GM23338 (cell line): ENCODE measurements at regions not wholly inside any gene's neighbourhood (a gene's known extent, or its start where the extent isn't known, plus 50 kb on each side); places are given as distances from the start of the nearest gene placed in this dataset.

Experiments
- ATAC-seq: fragments of 200-7000 bp; cut with Tn5 transposase; 3 replicates; pipeline ENCODE4 v1.9.1; 2020
- DNase-seq: peaks from one replicate; pipeline ENCODE4 v3.0.0-alpha.2; 2015; ENCODE audit warnings: low spot score
- H2AFZ ChIP-seq: fragments of 200-600 bp; sonication (generic); 2 replicates; pipeline ENCODE4 v1.8.0; 2016; ENCODE audit warnings: antibody characterized with exemption, mild to moderate bottlenecking, moderate library complexity
- H3F3A ChIP-seq: fragments of 200-600 bp; sonication (generic); replicated peaks from 2 replicates; pipeline ENCODE4 v1.8.0; 2017; ENCODE audit warnings: antibody characterized with exemption, mixed run types, low read depth
- H3K27ac ChIP-seq: fragments of 200-600 bp; sonication (generic); 2 replicates; pipeline ENCODE4 v1.6.1; 2016; ENCODE audit warnings: low read depth
- H3K27me3 ChIP-seq: fragments of 200-600 bp; sonication (generic); 2 replicates; pipeline ENCODE4 v1.8.0; 2016; ENCODE audit warnings: mild to moderate bottlenecking, mixed run types, moderate library complexity; ENCODE audit not compliant: insufficient read depth
- H3K36me3 ChIP-seq: fragments of 200-600 bp; sonication (generic); 2 replicates; pipeline ENCODE4 v1.8.0; 2016; ENCODE audit warnings: mild to moderate bottlenecking; ENCODE audit not compliant: insufficient read depth
- H3K4me1 ChIP-seq: fragments of 200-600 bp; sonication (generic); 2 replicates; pipeline ENCODE4 v1.8.0; 2016; ENCODE audit warnings: mild to moderate bottlenecking, moderate library complexity; ENCODE audit not compliant: insufficient read depth
- H3K4me2 ChIP-seq: fragments of 200-600 bp; sonication (generic); 2 replicates; pipeline ENCODE4 v1.7.1; 2017; ENCODE audit warnings: mixed run types
- H3K4me3 ChIP-seq: fragments of 200-600 bp; sonication (generic); 2 replicates; pipeline ENCODE4 v1.6.1; 2016; ENCODE audit warnings: mixed run types
- H3K79me2 ChIP-seq: fragments of 200-600 bp; sonication (generic); replicated peaks from 2 replicates; pipeline ENCODE4 v1.8.0; 2017; ENCODE audit warnings: mild to moderate bottlenecking; ENCODE audit not compliant: insufficient read depth
- H3K9me2 ChIP-seq: fragments of 200-600 bp; sonication (generic); 2 replicates; pipeline ENCODE4 v1.8.0; 2017; ENCODE audit not compliant: insufficient read depth
- H4K20me1 ChIP-seq: fragments of 200-600 bp; sonication (generic); replicated peaks from 2 replicates; pipeline ENCODE4 v1.8.0; 2017; ENCODE audit warnings: mild to moderate bottlenecking; ENCODE audit not compliant: insufficient read depth
- H3K27ac Mint-ChIP-seq: 2 replicates; pipeline ENCODE4 v1.8.0; 2020; ENCODE audit warnings: inconsistent platforms, mild to moderate bottlenecking, moderate library complexity, mixed read lengths
- H3K27me3 Mint-ChIP-seq: 3 replicates; pipeline ENCODE4 v1.8.0; 2022; ENCODE audit warnings: low read depth, mild to moderate bottlenecking, moderate library complexity, mixed read lengths, inconsistent platforms; ENCODE audit not compliant: insufficient read depth, poor library complexity
- H3K36me3 Mint-ChIP-seq: 3 replicates; pipeline ENCODE4 v1.8.0; 2021; ENCODE audit warnings: low read depth, mild to moderate bottlenecking, inconsistent platforms, moderate library complexity, mixed read lengths
- H3K4me1 Mint-ChIP-seq: 3 replicates; pipeline ENCODE4 v1.8.0; 2020; ENCODE audit warnings: mild to moderate bottlenecking, inconsistent platforms, mixed read lengths
- H3K4me3 Mint-ChIP-seq: 3 replicates; pipeline ENCODE4 v1.8.0; 2021; ENCODE audit warnings: moderate library complexity, mild to moderate bottlenecking, inconsistent platforms, mixed read lengths
- H3K9me3 Mint-ChIP-seq: 3 replicates; pipeline ENCODE4 v1.8.0; 2020; ENCODE audit warnings: moderate library complexity, mild to moderate bottlenecking, inconsistent platforms, mixed read lengths
- CREB1 ChIP-seq: fragments of 250-450 bp; sonication (Bioruptor Pico); IDR thresholded peaks from 2 replicates; pipeline ENCODE4 v1.5.0; 2020; ENCODE audit warnings: low read depth, mild to moderate bottlenecking, moderate library complexity
- ETS1 ChIP-seq: IDR thresholded peaks from 2 replicates; pipeline ENCODE4 v1.6.1; 2016; ENCODE audit warnings: antibody characterized with exemption
- EZH2 ChIP-seq: fragments of 200-600 bp; sonication (generic); IDR thresholded peaks from one replicate; pipeline ENCODE4 v1.8.0; 2017; ENCODE audit warnings: antibody characterized with exemption, mild to moderate bottlenecking, low read depth; ENCODE audit not compliant: unreplicated experiment
- EZH2phosphoT487 ChIP-seq: fragments of 200-600 bp; sonication (generic); IDR thresholded peaks from one replicate; pipeline ENCODE4 v1.8.1; 2018; ENCODE audit warnings: antibody characterized with exemption; ENCODE audit not compliant: unreplicated experiment
- NANOG ChIP-seq: IDR thresholded peaks from 2 replicates; pipeline ENCODE4 v1.6.1; 2016; ENCODE audit warnings: antibody characterized with exemption, borderline replicate concordance
- POLR2AphosphoS5 ChIP-seq: IDR thresholded peaks from 2 replicates; pipeline ENCODE4 v1.6.1; 2016; ENCODE audit warnings: antibody characterized with exemption, low read depth
- REST ChIP-seq: IDR thresholded peaks from one replicate; pipeline ENCODE4 v1.6.1; 2018; ENCODE audit warnings: antibody characterized with exemption; ENCODE audit not compliant: unreplicated experiment
- STAT1 ChIP-seq: IDR thresholded peaks from one replicate; pipeline ENCODE4 v1.6.1; 2016; ENCODE audit warnings: antibody characterized with exemption; ENCODE audit not compliant: unreplicated experiment
- ZNF114 ChIP-seq: fragments of 250-450 bp; sonication (Bioruptor Pico); IDR thresholded peaks from 2 replicates; pipeline ENCODE4 v1.5.0; 2020; ENCODE audit warnings: mild to moderate bottlenecking, moderate library complexity
- ZNF331 ChIP-seq: fragments of 250-450 bp; sonication (Bioruptor Pico); IDR thresholded peaks from 2 replicates; pipeline ENCODE4 v1.5.0; 2020; ENCODE audit warnings: low read depth, mild to moderate bottlenecking, moderate library complexity
- ZNF462 ChIP-seq: fragments of 250-450 bp; sonication (Bioruptor Pico); IDR thresholded peaks from 2 replicates; pipeline ENCODE4 v1.5.0; 2020; ENCODE audit warnings: mild to moderate bottlenecking, moderate library complexity
- TF ChIP-seq, protein P1 (sequence below), 2 experiments: fragments of 200-600 bp in 1 of 2; sonication (generic) in 1 of 2; conservative IDR thresholded peaks; 2 replicates each; pipeline versions ENCODE4 v1.5.1 to v1.6.1; 2016 to 2017; ENCODE audit warnings: antibody characterized with exemption in 2 of 2, low read depth in 2 of 2, mild to moderate bottlenecking in 2 of 2, moderate library complexity in 1 of 2

GRCh38 chr9:80091526-80091925 lies 519.8 kb downstream of the TLE4 start (continued):
- TF ChIP-seq ETS1 (no peak), POLR2AphosphoS5 (no peak)

- H3K9me3 Mint-ChIP-seq: no peaks in the 10 kb centered on the region
- no peaks in the 10 kb centered on the region for H3K79me2 ChIP-seq
- no peaks in the 10 kb centered on the region for H3K4me1 Mint-ChIP-seq
- H3F3A ChIP-seq: no peaks in the 10 kb centered on the region
- H3K27me3 Mint-ChIP-seq: no peaks in the 10 kb centered on the region
- no peak overlapping the region for H2AFZ ChIP-seq
- no peaks in the 10 kb centered on the region for H3K4me1 ChIP-seq
- H3K4me2 ChIP-seq: no peak overlapping the region
- ATAC-seq: no peak
- no peak for DNase-seq
- H3K36me3 Mint-ChIP-seq: no peaks in the 10 kb centered on the region
- no peak overlapping the region for H3K27ac Mint-ChIP-seq
- H3K4me3 ChIP-seq: no peak overlapping the region
- no peaks in the 10 kb centered on the region for H3K27me3 ChIP-seq
- H3K36me3 ChIP-seq: no peaks in the 10 kb centered on the region
- H4K20me1 ChIP-seq: no peaks in the 10 kb centered on the region
- no peak overlapping the region for H3K4me3 Mint-ChIP-seq
- no peak overlapping the region for H3K27ac ChIP-seq
- 0 out of 2 replicates have a peak, but pooled peaks cover 4% of the 10 kb centered on the region for H3K9me2 ChIP-seq
- TF ChIP-seq EZH2phosphoT487 (no peak), EZH2 (no peak), NANOG (no peak), POLR2AphosphoS5 (no peak), ETS1 (no peak), ZNF114 (CRISPR knock-in tag) (no peak), ZNF331 (CRISPR knock-in tag) (no peak), ZNF462 (no peak), CREB1 (CRISPR knock-in tag) (no peak), REST (no peak), STAT1 (no peak)
- TF ChIP-seq, protein P1, sequence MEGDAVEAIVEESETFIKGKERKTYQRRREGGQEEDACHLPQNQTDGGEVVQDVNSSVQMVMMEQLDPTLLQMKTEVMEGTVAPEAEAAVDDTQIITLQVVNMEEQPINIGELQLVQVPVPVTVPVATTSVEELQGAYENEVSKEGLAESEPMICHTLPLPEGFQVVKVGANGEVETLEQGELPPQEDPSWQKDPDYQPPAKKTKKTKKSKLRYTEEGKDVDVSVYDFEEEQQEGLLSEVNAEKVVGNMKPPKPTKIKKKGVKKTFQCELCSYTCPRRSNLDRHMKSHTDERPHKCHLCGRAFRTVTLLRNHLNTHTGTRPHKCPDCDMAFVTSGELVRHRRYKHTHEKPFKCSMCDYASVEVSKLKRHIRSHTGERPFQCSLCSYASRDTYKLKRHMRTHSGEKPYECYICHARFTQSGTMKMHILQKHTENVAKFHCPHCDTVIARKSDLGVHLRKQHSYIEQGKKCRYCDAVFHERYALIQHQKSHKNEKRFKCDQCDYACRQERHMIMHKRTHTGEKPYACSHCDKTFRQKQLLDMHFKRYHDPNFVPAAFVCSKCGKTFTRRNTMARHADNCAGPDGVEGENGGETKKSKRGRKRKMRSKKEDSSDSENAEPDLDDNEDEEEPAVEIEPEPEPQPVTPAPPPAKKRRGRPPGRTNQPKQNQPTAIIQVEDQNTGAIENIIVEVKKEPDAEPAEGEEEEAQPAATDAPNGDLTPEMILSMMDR (conservative IDR thresholded peaks at IDR 0.05; ENCODE audit: low read depth in 2 of 2): no peak
Measured at GRCh38 chr9:80090317-80090716, 518.6 kb downstream of the TLE4 start.
